ENCODE measurements at regions not wholly inside any gene's neighbourhood (a gene's known extent, or its start where the extent isn't known, plus 50 kb on each side); places are given as distances from the start of the nearest gene placed in this dataset.

DNA sequence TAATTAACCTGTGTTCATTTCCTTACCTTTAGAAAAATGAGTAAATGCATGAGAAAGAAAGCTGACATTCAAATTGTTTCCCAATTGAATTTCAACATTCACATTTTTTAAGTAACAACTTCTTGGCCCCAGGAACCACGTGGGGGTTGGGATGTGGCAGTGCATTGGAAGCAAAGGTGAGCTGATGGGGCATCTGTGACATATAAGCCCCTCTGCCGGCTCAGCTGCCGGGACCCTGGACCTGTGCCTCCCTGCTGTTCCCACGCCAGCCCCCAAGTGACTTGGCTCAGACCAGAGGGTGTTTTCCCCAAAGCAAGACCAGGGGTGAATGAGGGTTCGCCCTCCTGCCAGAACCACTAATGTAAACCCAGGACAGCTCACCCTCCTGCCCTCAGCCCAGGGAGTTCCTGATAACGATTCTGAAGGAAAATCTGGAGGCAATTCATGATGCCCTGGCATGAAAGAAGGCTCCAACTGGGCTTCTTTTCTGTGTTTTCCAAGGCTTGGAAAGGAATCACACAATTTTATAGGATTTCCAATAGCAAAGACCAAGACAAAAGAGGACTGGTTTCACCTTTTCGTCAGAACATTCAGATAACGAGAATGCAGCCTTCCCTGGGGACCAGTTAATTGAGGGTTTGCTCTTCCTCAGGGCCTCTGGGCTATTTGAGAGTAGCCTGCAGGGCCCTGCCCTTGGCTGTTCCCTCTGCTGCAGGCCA lies 193.2 kb upstream of the TWIST2 start:
- DNase-seq (ENCODE audit: low read depth in 2 of 2) = no peak

DNA sequence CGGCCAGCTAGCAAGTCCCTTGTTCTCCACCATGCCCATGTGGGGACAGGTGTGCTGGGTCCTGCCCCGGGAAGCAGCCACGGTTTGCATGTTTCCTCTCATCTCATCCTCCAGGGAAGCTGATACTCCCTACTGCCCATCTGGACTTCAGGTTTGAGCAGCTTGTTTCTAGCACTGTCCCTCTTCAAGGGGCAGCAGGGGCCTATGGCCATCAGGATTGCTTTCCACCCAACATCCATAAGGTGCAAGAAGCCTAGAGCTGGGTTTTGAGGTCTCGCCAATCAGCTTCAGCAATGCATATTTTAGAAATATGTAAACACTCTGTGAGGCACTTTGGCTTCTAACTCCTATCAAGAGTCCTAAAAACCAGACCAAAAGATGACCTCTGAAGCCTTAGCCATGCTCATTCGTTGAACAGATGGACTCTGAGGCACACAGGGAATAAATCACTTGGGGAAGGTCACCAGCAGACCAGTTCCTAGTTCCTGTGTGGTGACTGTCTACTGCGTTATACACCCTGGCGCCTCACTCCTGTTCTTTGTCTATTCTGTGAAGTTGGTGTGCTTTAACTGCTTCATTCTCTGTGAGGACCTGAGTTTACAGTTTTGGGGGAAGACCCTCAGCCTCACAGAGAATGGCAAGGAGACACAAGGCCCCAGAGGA lies 192.6 kb upstream of the TWIST2 start:
- no peak for DNase-seq (ENCODE audit: low read depth in 2 of 2)

DNA sequence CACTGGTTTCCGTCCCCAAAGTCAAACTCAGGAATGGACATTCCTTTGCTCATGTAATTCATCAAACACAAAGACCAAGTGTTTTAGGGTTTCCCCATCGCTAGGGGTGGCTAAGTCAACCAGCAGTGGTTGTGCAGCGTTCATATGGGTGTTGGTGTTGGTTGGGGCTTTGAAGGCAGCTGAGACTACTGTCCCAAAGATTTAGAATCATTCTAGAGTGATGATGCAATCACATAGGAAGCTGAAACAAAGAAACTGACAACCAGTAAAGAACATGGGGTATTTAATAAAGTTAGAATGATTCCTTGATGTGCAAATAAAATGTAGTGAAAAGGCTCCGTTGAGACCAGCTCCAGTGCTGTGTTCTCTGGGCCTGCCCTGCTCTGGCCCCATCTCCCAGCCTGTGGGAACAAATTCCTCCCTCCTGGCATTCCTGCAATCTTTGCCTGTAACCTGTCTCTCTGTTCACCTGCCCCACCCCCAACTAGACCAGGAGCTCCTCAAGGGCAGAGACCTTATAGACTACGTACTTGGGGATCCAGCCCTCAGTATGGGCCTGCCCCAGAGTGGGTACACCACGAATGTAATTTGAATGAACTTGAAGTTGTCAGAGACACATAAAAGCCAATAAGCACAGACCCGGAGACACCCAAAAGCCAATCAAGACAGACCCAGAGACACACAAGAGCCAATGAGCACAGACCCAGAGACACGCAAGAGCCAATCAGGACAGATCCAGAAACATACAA lies 191.7 kb upstream of the TWIST2 start:
- DNase-seq (ENCODE audit: low read depth in 2 of 2) = no peak

DNA sequence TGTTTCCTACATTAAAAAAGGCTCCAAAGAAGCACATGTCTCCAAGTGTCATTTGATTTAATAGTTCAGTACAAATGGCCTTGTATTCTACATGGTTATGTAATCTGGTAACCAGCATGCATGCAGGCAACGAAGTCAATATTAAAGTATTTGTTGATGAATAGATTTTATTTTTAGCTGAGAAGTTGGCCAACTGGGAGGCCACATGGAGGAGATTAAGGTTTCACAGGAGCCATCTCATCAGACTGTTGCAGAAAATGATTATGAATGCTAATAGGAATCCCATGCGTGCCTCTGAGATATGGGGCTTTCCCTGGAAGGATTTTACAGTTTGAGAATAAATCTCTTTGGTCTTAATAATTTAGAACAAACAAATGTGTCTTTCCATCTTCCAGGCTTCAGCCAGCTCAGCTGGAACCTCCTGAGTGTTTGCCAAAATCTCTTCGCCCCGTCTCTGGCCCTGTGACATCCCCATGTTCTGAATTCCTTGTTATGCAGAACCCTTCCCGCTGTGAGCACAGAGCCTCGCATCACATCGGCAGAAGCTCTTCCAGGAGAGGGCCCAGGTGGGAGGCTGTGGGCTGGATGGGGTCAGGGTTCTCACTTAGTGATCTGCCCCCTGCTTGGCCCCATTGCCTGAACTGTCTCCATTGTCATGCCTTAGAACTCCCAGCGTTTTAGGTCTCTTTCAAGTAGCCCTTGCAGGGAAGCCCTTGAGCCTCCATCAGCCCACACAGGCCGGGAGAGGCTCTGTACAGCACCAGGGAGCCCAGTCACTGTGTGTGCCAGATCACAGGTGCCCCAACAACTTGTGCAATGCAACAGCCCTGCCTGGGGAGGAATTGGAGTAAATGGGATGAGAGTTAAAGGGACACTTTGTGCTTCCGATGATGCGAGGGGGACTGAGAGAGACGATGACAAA lies 190.5 kb upstream of the TWIST2 start:
- DNase-seq (ENCODE audit: low read depth in 2 of 2) = no peak

DNA sequence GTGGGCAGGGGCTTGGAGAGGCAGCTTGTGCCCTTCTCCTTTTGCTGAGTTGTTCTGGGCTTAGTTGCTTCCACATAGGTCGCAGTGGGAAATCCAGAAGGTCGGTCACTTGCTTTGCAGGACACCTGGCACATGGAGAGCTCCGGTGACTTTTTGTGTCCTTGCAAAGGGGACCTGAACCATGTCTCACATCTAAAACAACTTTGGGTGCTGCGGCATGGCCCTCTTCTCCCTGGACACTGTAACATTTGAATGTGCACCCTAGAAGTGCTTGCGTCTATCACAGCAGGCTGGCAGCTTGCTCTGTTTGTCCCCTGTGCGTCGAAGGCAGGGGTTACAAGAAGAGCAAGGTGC lies 189.9 kb upstream of the TWIST2 start:
- no peak for DNase-seq (ENCODE audit: low read depth in 2 of 2)

DNA sequence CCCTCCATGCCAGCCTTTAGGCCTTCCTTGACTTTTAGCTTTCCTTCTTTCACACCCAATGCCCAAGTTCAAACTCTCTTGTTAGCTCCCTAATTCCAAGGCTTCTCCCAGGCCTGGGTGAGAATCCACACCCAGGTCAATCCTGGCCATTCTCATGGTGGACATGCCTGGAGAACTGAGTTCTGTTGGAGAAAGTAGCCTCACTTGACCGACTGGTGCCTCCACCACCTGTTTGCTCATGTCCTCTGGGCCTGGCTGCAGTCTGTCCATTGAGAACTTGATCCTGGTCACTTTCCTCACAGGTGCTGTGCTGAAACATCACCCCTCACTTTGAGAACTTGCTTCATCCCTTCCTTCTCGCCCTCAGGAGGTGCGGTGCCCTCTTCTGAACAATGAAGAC lies 189.1 kb upstream of the TWIST2 start:
- no peak for DNase-seq (ENCODE audit: low read depth in 2 of 2)

DNA sequence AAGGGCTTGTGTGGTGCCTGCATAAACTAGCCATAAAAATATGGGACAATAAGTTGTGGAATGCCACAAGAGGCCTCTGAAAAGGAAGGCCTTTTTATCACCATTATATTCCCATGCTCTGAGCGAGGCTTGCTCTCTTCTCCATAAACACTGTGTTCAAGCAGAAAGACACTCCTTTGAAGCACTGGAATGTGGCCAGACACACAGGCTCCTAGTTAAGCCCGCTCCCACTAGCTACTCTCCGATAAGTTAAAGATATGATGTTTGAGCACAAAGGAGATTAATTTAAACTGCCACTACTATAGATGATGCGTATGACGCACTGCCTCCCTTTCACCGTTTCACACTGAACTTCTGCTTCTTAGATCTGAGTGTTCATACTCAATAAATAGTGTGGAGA lies 188.7 kb upstream of the TWIST2 start:
- DNase-seq (ENCODE audit: low read depth in 2 of 2) = no peak

DNA sequence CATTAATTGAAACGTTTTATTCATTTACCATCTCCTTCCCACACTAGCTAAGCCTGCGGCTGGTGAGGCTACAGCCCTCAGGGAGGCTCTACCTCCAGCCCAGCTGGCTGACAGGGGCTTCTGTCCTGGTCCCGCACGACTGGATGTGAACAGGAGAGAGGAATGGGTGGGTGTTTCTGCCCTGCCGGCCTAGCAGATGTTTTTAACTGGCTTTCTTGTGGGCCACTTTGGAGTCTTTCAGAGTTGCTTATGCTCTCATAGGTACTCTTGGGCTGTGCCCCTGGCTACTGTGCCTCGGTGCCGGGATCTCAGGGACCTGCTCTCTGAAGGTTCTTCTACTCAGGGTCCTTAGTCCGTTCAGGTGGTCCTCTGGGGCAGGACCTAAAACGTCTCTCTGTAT lies 184.3 kb upstream of the TWIST2 start:
- DNase-seq (ENCODE audit: low read depth in 2 of 2) = no peak

DNA sequence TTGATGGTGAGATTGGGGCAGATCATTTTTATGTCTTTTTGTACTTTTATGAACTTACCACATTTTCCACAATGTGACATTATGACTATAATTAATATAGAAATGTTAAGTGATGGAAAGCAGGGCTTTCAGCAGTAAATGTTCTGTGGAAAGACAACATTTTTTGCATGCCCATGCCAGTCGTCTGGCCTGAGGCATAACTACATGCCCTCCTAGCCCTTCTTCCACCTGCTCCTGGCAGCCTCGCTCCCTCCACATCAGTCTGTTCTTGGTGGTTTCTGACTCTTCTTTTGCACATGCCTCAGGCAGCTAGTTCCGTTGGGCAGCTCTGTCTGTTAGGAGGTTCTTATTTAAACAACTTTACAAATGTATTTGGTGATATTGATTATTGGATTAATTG lies 182.0 kb upstream of the TWIST2 start:
- DNase-seq (ENCODE audit: low read depth in 2 of 2) = no peak

DNA sequence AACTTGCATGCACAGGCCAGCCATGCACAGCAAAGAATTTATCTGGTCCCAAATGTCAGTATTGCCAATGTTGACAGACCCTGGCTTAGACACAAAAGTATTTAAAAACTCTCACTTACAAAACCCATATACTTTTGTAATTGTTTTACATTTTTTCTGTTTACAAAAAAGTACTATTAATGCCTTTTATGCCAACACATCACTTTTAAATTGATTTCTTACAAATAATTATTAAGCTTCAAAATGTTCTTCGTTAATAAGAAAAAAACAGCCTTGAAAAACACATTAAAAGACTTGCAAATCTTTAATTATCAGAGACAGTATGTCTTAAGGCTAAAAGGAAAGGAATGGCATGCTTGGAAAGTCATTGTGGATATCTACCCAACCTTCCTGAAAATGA lies 181.3 kb upstream of the TWIST2 start:
- DNase-seq (ENCODE audit: low read depth in 2 of 2) = no peak

DNA sequence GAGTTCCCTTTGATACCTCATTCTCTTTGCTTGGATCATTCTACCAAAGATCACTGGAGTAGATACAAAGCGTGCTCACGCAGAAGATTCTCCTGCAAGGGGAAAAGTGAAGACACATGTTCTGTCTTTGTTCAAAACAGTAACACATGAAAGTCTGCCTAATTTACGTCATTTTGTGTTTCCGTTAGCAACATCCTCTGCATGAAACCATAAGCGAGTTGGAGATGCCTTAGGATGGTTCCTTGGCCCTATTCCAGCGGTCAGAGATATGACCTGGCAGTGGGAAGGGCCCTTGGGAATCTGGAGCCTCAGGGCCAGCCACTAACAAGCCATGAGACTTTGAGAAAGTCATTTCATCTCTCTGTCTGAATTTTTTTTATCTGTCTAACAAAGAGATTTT lies 180.9 kb upstream of the TWIST2 start:
- DNase-seq (ENCODE audit: low read depth in 2 of 2) = no peak

DNA sequence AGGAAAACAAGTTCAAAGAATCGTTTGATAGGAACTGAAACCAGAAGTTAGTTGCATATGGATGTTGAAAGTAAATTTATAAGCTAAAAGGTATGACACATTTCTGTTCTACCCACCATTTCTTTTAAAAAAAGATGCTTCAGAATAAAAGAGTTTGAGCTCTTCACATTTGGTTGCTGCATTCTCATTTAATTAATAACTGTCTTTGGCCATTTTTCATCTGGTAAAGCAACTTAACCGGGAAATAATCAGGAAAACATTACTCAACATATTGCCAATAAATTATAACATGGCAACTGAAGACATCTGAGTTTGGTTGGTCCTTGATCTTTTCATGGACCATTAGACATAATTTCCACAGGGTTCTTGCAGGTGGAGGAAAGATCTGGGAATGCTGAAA lies 180.2 kb upstream of the TWIST2 start:
- no peak for DNase-seq (ENCODE audit: low read depth in 2 of 2)

DNA sequence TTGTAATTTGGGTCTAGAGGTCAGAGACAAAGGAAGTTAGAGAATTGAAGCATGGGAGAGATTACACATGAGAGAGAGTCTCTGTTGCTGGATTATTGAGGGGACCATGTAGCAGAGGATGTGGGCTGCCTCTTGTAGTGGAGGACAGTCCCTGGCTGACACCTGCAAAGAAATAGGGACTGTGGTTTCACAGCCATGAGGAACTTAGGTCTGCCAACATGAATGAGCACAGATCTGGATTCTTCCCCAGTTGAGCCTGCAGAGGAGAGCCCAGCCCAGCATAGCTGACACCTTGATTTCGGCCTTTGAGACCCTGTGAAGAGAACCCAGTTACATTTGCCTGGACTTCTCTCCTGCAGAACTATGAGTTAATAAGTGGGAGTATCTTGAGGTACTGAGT lies 179.5 kb upstream of the TWIST2 start:
- no peak for DNase-seq (ENCODE audit: low read depth in 2 of 2)

DNA sequence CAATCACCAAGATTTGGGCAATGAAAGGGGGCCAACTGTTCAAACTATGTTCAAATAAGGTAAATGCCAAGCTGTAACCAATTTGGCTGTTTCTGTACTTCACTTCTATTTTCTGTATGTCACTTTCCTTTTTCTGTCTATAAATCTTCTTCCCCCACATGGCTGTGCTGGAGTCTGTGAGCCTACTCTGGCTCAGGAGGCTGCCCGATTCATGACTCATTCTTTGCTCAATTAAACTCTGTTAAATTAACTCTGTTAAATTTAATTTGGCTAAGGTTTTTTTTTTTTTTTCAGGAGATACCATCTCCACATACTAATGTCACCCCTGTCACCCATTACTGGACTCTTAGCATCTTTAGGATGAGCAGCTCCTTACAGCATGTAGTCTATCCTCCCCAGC lies 178.8 kb upstream of the TWIST2 start:
- no peak for DNase-seq (ENCODE audit: low read depth in 2 of 2)

DNA sequence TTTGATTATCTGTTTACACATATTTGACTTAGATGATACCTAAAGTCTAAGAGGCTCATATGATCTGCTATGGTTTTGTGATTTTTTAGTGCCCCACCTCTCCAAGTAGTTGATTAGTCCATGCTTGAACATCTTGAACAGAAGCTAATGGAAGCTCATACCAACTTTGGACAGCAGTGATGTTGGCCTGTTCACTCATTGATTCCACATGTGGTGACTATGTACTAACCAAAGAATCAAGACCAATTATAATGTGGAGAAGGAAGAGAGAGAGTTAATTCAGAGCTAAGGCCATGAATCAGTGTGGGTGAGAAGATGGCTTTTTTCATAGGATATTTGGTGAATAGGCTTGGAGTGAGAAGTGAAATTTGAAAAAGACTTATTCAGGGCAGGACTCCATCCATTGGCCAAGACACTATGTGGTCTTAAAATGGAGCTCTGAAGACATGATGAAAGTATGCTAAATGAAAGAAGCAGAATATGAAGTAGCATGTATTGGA lies 178.3 kb upstream of the TWIST2 start:
- no peak for DNase-seq (ENCODE audit: low read depth in 2 of 2)

DNA sequence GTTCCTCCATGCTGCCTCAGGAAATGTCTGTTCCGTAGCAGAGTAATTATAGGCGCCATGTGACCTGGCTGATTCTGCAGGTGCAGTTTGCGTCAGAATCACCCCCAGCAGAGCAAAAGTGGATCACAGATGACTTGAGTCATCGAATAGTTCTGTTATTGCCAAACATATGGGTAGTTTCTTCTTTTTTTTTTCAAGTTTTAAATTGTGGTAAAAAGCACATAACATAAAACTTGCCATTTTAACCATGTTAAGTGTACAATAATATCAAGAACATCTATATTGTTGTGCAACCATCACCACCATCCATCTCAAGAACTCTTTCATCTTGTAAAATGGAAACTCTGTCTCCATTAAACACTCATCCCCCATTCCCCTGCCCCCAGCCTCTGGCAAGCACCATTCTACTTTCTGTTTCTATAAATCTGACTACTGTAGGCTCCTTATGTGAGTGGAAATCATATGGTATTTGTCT lies 177.7 kb upstream of the TWIST2 start:
- DNase-seq (ENCODE audit: low read depth in 2 of 2) = no peak

DNA sequence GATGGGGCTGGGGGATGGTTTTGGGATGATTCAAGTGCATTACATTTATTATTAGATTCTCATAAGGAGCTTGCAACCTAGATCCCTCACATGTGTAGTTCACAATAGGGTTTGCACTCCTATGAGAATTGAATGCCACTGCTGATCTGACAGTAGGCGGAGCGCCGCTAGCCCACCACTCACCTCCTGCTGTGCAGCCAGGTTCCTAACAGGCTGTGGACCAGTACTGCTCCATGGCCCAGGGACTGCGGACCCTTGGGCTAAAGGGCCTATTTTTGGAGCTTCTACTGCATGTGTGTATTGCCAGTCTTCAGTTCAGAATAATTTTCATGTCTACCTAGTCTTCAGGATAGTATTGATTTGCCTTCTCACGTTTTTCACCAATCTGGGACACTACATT lies 165.3 kb upstream of the TWIST2 start:
- no peak for DNase-seq (ENCODE audit: low read depth in 2 of 2)

DNA sequence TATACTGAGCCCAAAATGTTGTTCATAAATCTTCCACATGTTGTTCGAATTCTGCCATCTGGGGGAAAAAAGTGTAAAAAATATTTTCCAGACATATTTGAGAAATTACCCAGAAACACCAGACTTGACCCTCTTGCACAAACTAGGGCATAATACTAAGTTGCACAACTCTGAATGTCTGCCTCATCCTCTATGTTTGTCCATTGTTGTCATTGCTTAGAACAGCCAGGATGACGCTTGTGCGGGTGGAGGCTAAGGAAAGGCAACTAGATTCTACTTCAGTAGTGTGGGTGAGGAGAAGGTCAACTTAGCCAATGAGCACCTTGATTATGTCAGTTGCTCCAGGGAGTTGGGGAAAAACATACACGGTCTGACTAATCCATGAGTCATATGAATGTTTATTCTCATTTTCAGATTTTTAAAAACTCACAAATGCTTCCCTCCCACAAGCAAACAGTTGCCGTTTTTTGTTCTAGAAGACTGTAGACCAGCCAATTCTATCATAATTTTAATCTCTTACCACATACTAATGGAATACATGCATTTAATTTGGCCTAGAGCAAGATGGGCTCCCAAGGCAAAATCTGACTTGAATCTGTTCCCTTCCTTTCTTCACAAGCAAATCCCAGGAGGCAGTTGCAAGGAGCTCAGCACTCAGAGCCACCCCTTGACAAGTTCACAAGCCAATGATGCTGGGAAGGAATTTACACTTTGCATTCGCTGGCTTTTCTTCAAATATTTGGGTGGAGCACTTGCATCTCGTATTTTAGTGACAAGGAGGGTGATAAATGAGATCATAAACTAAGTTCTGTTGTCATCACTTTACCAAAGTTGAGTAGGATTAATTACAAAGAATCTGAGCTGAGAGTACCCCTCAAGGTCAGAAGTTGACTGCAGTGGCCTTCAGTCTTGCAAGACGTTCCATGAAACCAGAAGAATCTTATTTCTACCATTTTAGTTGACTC lies 163.2 kb upstream of the TWIST2 start:
- no peak for DNase-seq (ENCODE audit: low read depth in 2 of 2)

DNA sequence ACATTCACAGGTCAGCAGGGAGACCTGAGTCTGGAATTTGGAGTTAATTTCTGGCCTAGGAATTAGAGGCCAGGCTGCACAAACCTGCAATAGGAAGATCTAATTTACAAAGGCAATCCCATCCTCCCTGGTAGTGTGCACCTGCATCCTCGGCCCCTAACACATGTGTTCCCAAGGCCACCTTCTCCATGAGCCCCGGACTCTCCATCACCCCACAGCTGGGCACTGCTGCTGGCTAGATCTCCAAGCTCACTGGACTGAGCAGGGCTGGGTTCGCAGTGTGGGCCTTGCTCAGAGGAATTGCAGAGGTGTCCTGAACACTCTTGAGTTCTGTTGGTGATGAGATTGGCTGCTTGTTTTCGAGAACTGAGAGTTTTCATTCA lies 162.6 kb upstream of the TWIST2 start:
- DNase-seq (ENCODE audit: low read depth in 2 of 2) = no peak

DNA sequence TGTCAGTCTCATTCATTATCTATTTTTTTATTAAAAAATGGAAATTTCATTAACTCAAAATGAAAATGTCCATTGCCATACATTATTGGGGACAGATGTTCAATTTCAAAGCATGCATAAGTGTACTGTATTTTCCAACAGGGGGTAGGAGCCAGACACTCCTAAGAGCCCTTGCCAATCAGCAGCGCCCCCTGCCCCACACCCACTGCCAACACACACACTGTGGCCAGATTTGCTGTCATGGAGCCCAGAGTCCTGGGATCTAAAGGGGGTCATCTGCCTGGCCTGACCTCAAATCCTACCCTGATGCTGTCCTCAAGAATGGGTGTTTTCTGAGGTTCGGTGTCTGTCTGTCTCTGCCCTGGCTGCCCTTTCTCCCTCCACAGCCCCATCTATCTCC lies 162.2 kb upstream of the TWIST2 start:
- no peak for DNase-seq (ENCODE audit: low read depth in 2 of 2)

DNA sequence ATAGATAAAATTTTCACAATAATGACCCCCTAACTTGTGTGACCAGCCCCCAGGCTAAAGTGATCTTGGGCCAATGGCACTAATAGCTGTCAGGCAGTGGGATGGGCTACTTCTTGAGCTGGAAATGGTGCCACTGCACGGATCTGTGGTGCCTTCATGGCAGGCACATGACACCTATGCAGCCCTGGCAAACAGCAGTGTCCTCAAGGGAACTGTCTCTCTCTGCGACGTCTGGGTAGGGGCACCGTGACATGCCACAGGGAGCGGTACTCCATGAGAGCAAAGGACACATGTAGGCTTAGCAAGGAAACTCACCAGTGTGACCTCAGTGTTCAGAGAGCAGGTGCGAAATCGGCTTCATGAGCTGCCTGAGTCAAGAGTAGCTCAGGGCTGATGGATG lies 161.7 kb upstream of the TWIST2 start:
- no peak for DNase-seq (ENCODE audit: low read depth in 2 of 2)

Data from activated CD8-positive, alpha-beta memory T cell treated with anti-CD3 and anti-CD28 coated beads for 4 hours (primary cell).